ENCODE measurements at regions not wholly inside any gene's neighbourhood (a gene's known extent, or its start where the extent isn't known, plus 50 kb on each side); places are given as distances from the start of the nearest gene placed in this dataset.

- H3K27ac Mint-ChIP-seq = no peak overlapping the region
- H3K27me3 Mint-ChIP-seq = peaks cover 34% of the 10 kb centered on the region
Observed at GRCh38 chr11:116513278-116513823, 259.4 kb downstream of the BUD13 start.

DNA sequence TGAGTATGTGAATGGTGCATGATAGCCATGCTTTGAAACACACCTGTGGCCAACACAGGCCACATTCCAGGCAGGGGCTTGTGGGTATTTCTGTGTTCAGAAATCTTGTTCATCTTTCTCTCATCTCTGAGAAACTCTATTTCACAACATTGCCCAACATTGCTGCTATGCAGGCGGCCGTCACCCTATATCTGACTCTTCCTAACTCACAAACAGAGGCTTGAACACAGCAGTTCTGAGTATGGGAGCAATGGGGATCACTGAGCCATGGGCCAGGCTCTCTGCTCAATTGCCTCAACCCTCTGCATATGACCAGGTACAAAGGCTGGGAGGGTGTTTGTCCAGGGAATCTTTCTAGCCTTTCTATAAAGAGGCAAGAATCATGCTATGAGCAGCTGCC lies 259.9 kb downstream of the BUD13 start:
- no peak for TF ChIP-seq CTCF (conservative IDR thresholded peaks at IDR 0.05)

More at GRCh38 chr11:116513278-116513823, 259.4 kb downstream of the BUD13 start:
- no peak overlapping the region for H3K4me3 Mint-ChIP-seq
- peak; percentile 44 for DNase-seq (ENCODE audit: extremely low spot score, unreplicated experiment)
- TF ChIP-seq CTCF (conservative IDR thresholded peaks at IDR 0.05) = no peak
- H3K9me3 Mint-ChIP-seq = no peaks in the 10 kb centered on the region
- H3K4me1 Mint-ChIP-seq (ENCODE audit: unreplicated experiment) = peaks cover 6% of the 10 kb centered on the region
- H3K36me3 Mint-ChIP-seq = no peaks in the 10 kb centered on the region

GRCh38 chr11:116511684-116512083 lies 261.1 kb downstream of the BUD13 start:
- DNase-seq (ENCODE audit: extremely low spot score, unreplicated experiment) = peak; percentile 34
- Mint-ChIP-seq H3K27ac (no peak overlapping the region), H3K36me3 (no peaks in the 10 kb centered on the region), H3K4me1 (ENCODE audit: unreplicated experiment) (peaks cover 6% of the 10 kb centered on the region), H3K4me3 (no peak overlapping the region), H3K27me3 (peaks cover 38% of the 10 kb centered on the region), H3K9me3 (no peaks in the 10 kb centered on the region)
- no peak for TF ChIP-seq CTCF (conservative IDR thresholded peaks at IDR 0.05)

More for the DNA sequence above, 259.9 kb downstream of the BUD13 start:
- Mint-ChIP-seq H3K27ac (no peak overlapping the region), H3K4me1 (ENCODE audit: unreplicated experiment) (peaks cover 6% of the 10 kb centered on the region), H3K36me3 (no peaks in the 10 kb centered on the region), H3K4me3 (no peak overlapping the region), H3K9me3 (no peaks in the 10 kb centered on the region), H3K27me3 (peaks cover 38% of the 10 kb centered on the region)
- DNase-seq (ENCODE audit: extremely low spot score, unreplicated experiment) = peak; percentile 7

GRCh38 chr11:116510886-116511650 lies 261.7 kb downstream of the BUD13 start:
- TF ChIP-seq CTCF (conservative IDR thresholded peaks at IDR 0.05) = no peak

GRCh38 chr11:116510166-116510565 lies 262.6 kb downstream of the BUD13 start:
- H3K27me3 Mint-ChIP-seq = peaks cover 42% of the 10 kb centered on the region
- no peak overlapping the region for H3K27ac Mint-ChIP-seq

More at GRCh38 chr11:116510886-116511650, 261.7 kb downstream of the BUD13 start:
- Mint-ChIP-seq H3K4me1 (ENCODE audit: unreplicated experiment) (peaks cover 10% of the 10 kb centered on the region), H3K9me3 (no peaks in the 10 kb centered on the region), H3K36me3 (no peaks in the 10 kb centered on the region), H3K27me3 (peaks cover 38% of the 10 kb centered on the region), H3K4me3 (no peak overlapping the region), H3K27ac (no peak overlapping the region)
- DNase-seq (ENCODE audit: extremely low spot score, unreplicated experiment) = peak; percentile 36

More at GRCh38 chr11:116510166-116510565, 262.6 kb downstream of the BUD13 start:
- DNase-seq (ENCODE audit: extremely low spot score, unreplicated experiment) = peak; percentile 42
- H3K4me1 Mint-ChIP-seq (ENCODE audit: unreplicated experiment) = peaks cover 19% of the 10 kb centered on the region
- no peak overlapping the region for H3K4me3 Mint-ChIP-seq
- no peaks in the 10 kb centered on the region for H3K9me3 Mint-ChIP-seq
- no peaks in the 10 kb centered on the region for H3K36me3 Mint-ChIP-seq
- no peak for TF ChIP-seq CTCF (conservative IDR thresholded peaks at IDR 0.05)

Measured in type B pancreatic cell (in vitro differentiated cells).